ENCODE measurements at regions not wholly inside any gene's neighbourhood (a gene's known extent, or its start where the extent isn't known, plus 50 kb on each side); places are given as distances from the start of the nearest gene placed in this dataset.

DNA sequence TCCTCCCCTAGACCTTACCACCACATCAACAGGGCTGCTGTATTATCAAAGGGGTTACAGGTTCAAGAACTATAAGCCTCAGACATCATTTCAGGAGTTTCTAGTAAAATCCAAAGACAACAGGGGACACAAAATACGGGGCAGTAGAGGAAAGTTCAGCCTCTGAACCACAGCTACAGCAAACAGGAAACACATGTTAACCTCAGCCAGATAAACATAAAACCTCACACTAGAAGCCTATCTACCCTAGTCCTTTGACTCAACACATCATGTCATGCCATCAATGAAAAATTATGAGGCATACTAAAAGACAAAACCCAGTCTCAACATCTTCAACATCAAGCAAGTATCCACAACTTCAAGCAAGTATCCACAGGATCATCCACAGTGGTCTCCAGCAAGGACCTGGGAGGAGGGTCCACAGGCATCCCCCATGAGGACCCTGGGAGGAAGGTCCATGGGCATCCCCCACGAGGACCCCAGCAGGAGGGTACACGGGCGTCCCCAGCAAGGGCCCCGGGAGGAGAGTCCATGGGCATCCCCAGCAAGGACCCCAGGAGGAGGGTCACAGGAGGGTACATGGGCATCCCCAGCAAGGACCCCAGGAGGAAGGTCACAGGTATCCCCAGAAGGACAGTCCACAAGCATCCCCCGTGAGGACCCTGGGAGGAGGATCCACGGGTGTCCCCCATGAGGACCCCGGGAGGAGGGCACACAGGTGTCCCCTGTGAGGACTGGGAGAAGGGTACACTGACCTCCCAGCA lies 440.0 kb downstream of the MATN1 start:
- Histone ChIP-seq H3K9me3 (ENCODE audit: control insufficient read depth, low read length) (no peaks in the 10 kb centered on the region), H3K27me3 (ENCODE audit: control insufficient read depth in 1 of 2, insufficient read depth in 2 of 2, low read length in 1 of 2) (no peaks in the 10 kb centered on the region), H3K36me3 (ENCODE audit: control insufficient read depth in 1 of 2, insufficient read depth in 2 of 2, low read length in 1 of 2) (no peaks in the 10 kb centered on the region), H3K4me1 (ENCODE audit: control insufficient read depth in 1 of 2, insufficient read depth in 2 of 2, low read length in 2 of 2) (no peaks in the 10 kb centered on the region), H3K27ac (ENCODE audit: low read depth in 1 of 2, low read length in 2 of 2) (no peak overlapping the region), H3K4me3 (ENCODE audit: low read length in 2 of 2) (no peak overlapping the region)
- intact Hi-C loops (cut with DNase I): no loop called here
- no peak for ATAC-seq (ENCODE audit: low FRiP score)
- WGBS, 2 donors: 86 to 89% methylated on average over 8 of the region's 8 CpGs
- no peak for DNase-seq

- Histone ChIP-seq H3K4me1 (ENCODE audit: control insufficient read depth in 1 of 2, insufficient read depth in 2 of 2, low read length in 2 of 2) (no peaks in the 10 kb centered on the region), H3K36me3 (ENCODE audit: control insufficient read depth in 1 of 2, insufficient read depth in 2 of 2, low read length in 1 of 2) (no peaks in the 10 kb centered on the region), H3K27ac (ENCODE audit: low read depth in 1 of 2, low read length in 2 of 2) (no peak overlapping the region), H3K27me3 (ENCODE audit: control insufficient read depth in 1 of 2, insufficient read depth in 2 of 2, low read length in 1 of 2) (no peaks in the 10 kb centered on the region), H3K4me3 (ENCODE audit: low read length in 2 of 2) (no peak overlapping the region), H3K9me3 (ENCODE audit: control insufficient read depth, low read length) (no peaks in the 10 kb centered on the region)
- DNase-seq (no peak), ATAC-seq (ENCODE audit: low FRiP score) (no peak)
- intact Hi-C loops (cut with DNase I): no loop called here
- 75 to 78% methylated on average over 2 of the region's 2 CpGs for WGBS, 2 donors
These were observed 442.8 kb downstream of the MATN1 start for GRCh38 chr1:30280572-30280971.

DNA sequence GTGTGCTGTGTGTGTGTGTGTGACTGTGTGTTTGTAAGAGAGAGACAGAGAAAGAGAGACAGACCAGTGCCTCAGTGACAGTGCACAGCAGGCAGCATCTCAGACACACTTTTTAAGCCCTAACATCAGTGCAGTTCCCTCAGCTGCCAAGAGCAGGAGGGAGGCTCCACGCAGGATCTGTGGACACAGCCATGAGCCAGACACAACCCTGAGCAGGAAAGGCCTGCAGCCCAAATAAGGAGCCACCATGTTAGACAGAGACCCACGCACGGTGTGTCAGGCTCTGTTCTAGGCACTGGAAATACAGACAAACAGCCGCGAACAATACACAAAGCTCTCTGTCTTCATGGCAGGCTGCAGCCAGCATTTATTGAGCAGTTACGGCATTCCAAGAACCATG lies 445.5 kb downstream of the MATN1 start:
- no peak for DNase-seq
- H3K9me3 ChIP-seq (ENCODE audit: control insufficient read depth, low read length): no peaks in the 10 kb centered on the region
- no peak for ATAC-seq (ENCODE audit: low FRiP score)
- H3K36me3 ChIP-seq (ENCODE audit: control insufficient read depth in 1 of 2, insufficient read depth in 2 of 2, low read length in 1 of 2): no peaks in the 10 kb centered on the region
- intact Hi-C loops (cut with DNase I): no loop called here
- no peaks in the 10 kb centered on the region for H3K27me3 ChIP-seq (ENCODE audit: control insufficient read depth in 1 of 2, insufficient read depth in 2 of 2, low read length in 1 of 2)
- no peaks in the 10 kb centered on the region for H3K4me1 ChIP-seq (ENCODE audit: control insufficient read depth in 1 of 2, insufficient read depth in 2 of 2, low read length in 2 of 2)
- H3K27ac ChIP-seq (ENCODE audit: low read depth in 1 of 2, low read length in 2 of 2): no peak overlapping the region
- no peak overlapping the region for H3K4me3 ChIP-seq (ENCODE audit: low read length in 2 of 2)
- 81 to 83% methylated on average over 6 of the region's 6 CpGs for WGBS, 2 donors

- Histone ChIP-seq H3K9me3 (ENCODE audit: control insufficient read depth, low read length) (no peaks in the 10 kb centered on the region), H3K4me3 (ENCODE audit: low read length in 2 of 2) (no peak overlapping the region), H3K4me1 (ENCODE audit: control insufficient read depth in 1 of 2, insufficient read depth in 2 of 2, low read length in 2 of 2) (no peaks in the 10 kb centered on the region), H3K27ac (ENCODE audit: low read depth in 1 of 2, low read length in 2 of 2) (no peak overlapping the region), H3K27me3 (ENCODE audit: control insufficient read depth in 1 of 2, insufficient read depth in 2 of 2, low read length in 1 of 2) (no peaks in the 10 kb centered on the region), H3K36me3 (ENCODE audit: control insufficient read depth in 1 of 2, insufficient read depth in 2 of 2, low read length in 1 of 2) (no peaks in the 10 kb centered on the region)
- WGBS, 2 donors: 96 to 100% methylated on average over 1 of the region's 1 CpG
- ATAC-seq (ENCODE audit: low FRiP score) (no peak), DNase-seq (no peak)
- intact Hi-C loops (cut with DNase I): no loop called here
These were observed 446.0 kb downstream of the MATN1 start for GRCh38 chr1:30277415-30277814.

DNA sequence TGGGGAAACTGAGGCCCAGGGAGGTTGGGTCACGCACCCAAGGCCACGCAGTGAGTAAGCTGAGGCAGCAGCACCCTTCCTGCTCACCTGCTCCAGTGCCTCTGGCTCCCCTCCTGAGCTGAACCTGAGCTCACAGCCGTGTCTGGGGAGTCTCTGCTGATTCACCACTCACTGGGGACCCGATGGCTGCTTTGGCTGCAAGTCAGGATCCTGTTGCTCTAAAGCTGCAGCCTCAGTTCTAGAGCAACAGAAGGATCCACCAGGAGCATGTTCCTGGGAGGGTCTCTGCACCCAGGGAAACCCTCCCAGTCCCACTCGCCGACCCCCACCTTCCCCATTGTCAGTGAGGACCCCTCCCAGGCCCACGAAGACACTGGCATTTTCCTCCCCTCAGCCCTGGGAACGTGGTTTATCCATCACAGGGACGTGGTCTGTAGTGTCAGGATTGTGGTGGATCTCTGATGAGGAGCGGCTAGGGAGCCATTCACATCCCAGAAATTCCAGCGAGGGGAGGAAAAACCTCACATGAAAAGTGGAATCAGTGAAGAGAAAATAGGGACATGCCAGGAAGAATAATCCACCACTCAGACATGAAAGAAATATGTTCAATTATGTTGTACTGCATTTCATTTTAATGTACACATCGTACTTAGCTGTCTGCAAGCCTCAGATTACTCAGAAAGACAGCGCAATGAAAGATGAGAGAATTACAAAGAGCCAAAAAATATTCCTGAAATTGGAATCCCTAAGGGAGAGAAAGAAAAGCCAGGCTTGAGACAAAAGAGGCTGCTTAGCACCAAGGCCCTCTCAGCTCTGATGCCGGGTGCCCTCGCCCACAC lies 447.2 kb downstream of the MATN1 start:
- Histone ChIP-seq H3K4me3 (ENCODE audit: low read length in 2 of 2) (no peak overlapping the region), H3K4me1 (ENCODE audit: control insufficient read depth in 1 of 2, insufficient read depth in 2 of 2, low read length in 2 of 2) (no peaks in the 10 kb centered on the region), H3K27ac (ENCODE audit: low read depth in 1 of 2, low read length in 2 of 2) (no peak overlapping the region), H3K36me3 (ENCODE audit: control insufficient read depth in 1 of 2, insufficient read depth in 2 of 2, low read length in 1 of 2) (no peaks in the 10 kb centered on the region), H3K9me3 (ENCODE audit: control insufficient read depth, low read length) (no peaks in the 10 kb centered on the region), H3K27me3 (ENCODE audit: control insufficient read depth in 1 of 2, insufficient read depth in 2 of 2, low read length in 1 of 2) (no peaks in the 10 kb centered on the region)
- 56 to 67% methylated on average over 15 of the region's 15 CpGs for WGBS, 2 donors
- no peak for DNase-seq
- no peak for ATAC-seq (ENCODE audit: low FRiP score)
- intact Hi-C loops (cut with DNase I): no loop called here

DNA sequence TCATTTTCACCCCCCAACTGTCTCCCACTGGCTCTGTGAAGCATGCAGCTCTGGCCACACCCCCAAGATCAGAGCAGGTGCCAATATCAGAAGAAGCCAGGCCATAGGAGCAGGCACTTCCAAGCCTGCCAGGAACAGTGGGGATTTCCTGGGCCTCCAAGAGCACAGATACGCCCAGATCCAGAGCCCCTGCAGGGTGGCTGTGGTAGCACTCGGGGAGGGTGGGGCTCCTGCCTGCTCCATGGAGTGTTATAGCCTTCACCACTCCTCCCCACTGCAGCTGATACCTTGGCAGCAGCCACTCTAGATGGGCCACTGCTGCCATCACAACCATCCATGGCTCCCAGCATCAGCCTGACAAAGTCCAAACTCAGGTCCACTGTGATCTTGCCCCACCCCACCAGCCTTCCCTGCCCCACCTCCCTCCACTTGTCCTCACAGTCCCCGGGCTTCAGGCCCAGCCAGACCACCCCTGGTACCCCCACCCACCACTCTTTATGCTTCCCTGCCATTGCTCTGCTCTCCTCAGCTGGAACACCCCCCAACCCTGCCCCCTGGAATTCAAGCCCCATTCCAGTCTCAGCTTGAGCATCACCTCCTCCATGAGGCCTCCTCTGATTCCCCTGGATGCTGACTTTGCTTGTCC lies 448.3 kb downstream of the MATN1 start:
- no peak for ATAC-seq (ENCODE audit: low FRiP score)
- H3K36me3 ChIP-seq (ENCODE audit: control insufficient read depth in 1 of 2, insufficient read depth in 2 of 2, low read length in 1 of 2): no peaks in the 10 kb centered on the region
- intact Hi-C loops (cut with DNase I): no loop called here
- no peaks in the 10 kb centered on the region for H3K4me1 ChIP-seq (ENCODE audit: control insufficient read depth in 1 of 2, insufficient read depth in 2 of 2, low read length in 2 of 2)
- H3K27me3 ChIP-seq (ENCODE audit: control insufficient read depth in 1 of 2, insufficient read depth in 2 of 2, low read length in 1 of 2): no peaks in the 10 kb centered on the region
- no peak for DNase-seq
- no peak overlapping the region for H3K4me3 ChIP-seq (ENCODE audit: low read length in 2 of 2)
- WGBS, 2 donors: 79% methylated on average over 3 of the region's 3 CpGs
- H3K9me3 ChIP-seq (ENCODE audit: control insufficient read depth, low read length): no peaks in the 10 kb centered on the region
- H3K27ac ChIP-seq (ENCODE audit: low read depth in 1 of 2, low read length in 2 of 2): no peak overlapping the region

DNA sequence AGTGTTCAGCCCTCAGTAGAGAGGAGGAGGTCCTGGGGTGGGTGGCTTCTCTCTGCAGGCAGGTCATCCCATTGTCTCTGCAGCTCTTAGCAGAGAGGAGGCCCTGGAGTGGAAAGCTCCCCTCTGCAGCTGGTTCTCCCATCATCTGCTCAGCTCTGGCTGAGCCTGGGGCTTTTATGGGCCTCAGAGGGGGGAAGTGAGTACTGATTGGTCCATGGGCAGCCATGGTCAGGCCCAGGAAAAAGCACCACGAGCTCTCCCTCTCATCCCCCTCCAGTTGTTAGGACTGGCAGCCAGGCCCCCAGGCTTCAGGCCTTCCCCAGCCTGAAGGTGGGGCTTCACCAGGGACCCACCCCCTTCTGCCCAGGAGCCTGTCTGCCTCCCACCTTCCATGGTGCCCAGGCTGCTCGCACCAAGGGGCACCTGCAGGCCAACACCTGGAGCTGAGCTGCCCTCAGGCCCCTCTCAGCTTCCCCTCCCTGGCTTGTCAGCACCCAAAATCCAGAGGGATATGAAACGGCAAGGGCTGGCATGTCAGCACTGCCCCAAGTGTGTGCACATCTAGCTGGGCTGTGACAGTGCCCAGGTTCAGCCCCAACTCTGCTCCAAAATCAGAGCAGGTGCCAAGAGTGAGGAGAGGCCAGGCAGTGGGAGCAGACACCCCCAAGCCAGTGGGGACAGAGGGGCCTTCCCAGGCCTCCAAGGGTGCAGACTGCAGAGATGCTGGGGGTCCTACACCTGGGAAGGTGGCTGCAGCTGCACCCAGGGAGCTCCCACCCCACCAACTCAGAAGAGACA lies 449.0 kb downstream of the MATN1 start:
- ATAC-seq (ENCODE audit: low FRiP score) (no peak), DNase-seq (no peak)
- Histone ChIP-seq H3K27me3 (ENCODE audit: control insufficient read depth in 1 of 2, insufficient read depth in 2 of 2, low read length in 1 of 2) (no peaks in the 10 kb centered on the region), H3K4me3 (ENCODE audit: low read length in 2 of 2) (no peak overlapping the region), H3K27ac (ENCODE audit: low read depth in 1 of 2, low read length in 2 of 2) (no peak overlapping the region), H3K36me3 (ENCODE audit: control insufficient read depth in 1 of 2, insufficient read depth in 2 of 2, low read length in 1 of 2) (no peaks in the 10 kb centered on the region), H3K4me1 (ENCODE audit: control insufficient read depth in 1 of 2, insufficient read depth in 2 of 2, low read length in 2 of 2) (no peaks in the 10 kb centered on the region), H3K9me3 (ENCODE audit: control insufficient read depth, low read length) (no peaks in the 10 kb centered on the region)
- WGBS, 2 donors: 62 to 70% methylated on average over 3 of the region's 3 CpGs
- intact Hi-C loops (cut with DNase I): no loop called here

- no peaks in the 10 kb centered on the region for H3K4me1 ChIP-seq (ENCODE audit: control insufficient read depth in 1 of 2, insufficient read depth in 2 of 2, low read length in 2 of 2)
- intact Hi-C loops (cut with DNase I): no loop called here
- no peaks in the 10 kb centered on the region for H3K36me3 ChIP-seq (ENCODE audit: control insufficient read depth in 1 of 2, insufficient read depth in 2 of 2, low read length in 1 of 2)
- DNase-seq (no peak), ATAC-seq (ENCODE audit: low FRiP score) (no peak)
- no peak overlapping the region for H3K27ac ChIP-seq (ENCODE audit: low read depth in 1 of 2, low read length in 2 of 2)
- H3K4me3 ChIP-seq (ENCODE audit: low read length in 2 of 2): no peak overlapping the region
- WGBS, 2 donors: 82 to 86% methylated on average over 5 of the region's 5 CpGs
- no peaks in the 10 kb centered on the region for H3K9me3 ChIP-seq (ENCODE audit: control insufficient read depth, low read length)
- H3K27me3 ChIP-seq (ENCODE audit: control insufficient read depth in 1 of 2, insufficient read depth in 2 of 2, low read length in 1 of 2): no peaks in the 10 kb centered on the region
These were observed 449.9 kb downstream of the MATN1 start for GRCh38 chr1:30273456-30273855.

Data from aorta (tissue), 5 donors.